ENCODE measurements at regions not wholly inside any gene's neighbourhood (a gene's known extent, or its start where the extent isn't known, plus 50 kb on each side); places are given as distances from the start of the nearest gene placed in this dataset.

DNA sequence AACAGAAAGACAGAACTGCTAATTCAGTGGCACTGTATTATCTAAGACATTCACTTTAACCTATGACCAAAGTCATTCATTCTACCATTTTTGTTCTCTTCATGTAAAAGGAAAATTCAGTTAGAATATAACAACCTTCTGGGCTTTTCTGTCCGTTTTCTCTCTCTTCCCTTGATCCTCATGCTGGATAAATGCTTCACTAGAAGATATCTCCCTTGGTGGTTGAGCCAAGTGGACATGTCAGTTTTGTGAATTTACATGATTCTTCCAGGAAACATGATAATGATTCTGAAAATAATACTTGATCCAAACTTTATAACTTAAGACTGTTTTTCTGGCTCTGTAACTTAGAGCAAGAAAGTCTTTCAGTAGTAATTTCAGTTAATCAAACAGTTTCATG, 1012.2 kb downstream of the SQOR start:
- H3K27ac ChIP-seq (ENCODE audit: insufficient read depth, low read length, poor library complexity, severe bottlenecking) = no peak overlapping the region
- no peaks in the 10 kb centered on the region for H3K4me1 ChIP-seq (ENCODE audit: control insufficient read depth, insufficient read depth, low read length, poor library complexity, severe bottlenecking)
- DNase-seq = no peak
- no peaks in the 10 kb centered on the region for H3K27me3 ChIP-seq (replicated peaks; ENCODE audit: control insufficient read depth, insufficient read depth, low read length, poor library complexity, severe bottlenecking)
- H3K4me3 ChIP-seq (ENCODE audit: insufficient read depth, low read depth, low read length, poor library complexity, severe bottlenecking) = no peak overlapping the region
- no peaks in the 10 kb centered on the region for H3K9me3 ChIP-seq (ENCODE audit: control insufficient read depth, low read length)
- H3K36me3 ChIP-seq (ENCODE audit: control insufficient read depth, insufficient read depth, low read length) = no peaks in the 10 kb centered on the region

DNA sequence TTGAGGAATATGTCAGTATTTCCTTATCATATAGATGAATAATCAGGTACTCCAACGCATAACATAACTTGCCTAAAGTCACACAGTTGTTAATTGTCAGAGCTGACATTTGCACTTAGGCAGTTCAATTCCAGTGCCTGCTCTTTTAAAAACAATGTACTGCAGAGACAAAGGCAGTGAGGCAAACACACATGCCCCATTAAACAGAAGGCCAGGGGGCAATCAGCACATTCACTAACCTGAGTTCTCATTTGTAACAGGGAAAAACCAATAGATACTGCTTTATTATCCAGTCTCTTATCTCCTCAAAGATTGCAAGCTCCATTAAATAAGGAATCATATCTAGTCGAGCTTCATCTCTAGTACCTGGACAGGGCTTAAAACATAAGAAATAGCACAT, 1017.4 kb downstream of the SQOR start:
- Histone ChIP-seq H3K9me3 (ENCODE audit: control insufficient read depth, low read length) (no peaks in the 10 kb centered on the region), H3K27ac (ENCODE audit: insufficient read depth, low read length, poor library complexity, severe bottlenecking) (no peak overlapping the region), H3K27me3 (replicated peaks; ENCODE audit: control insufficient read depth, insufficient read depth, low read length, poor library complexity, severe bottlenecking) (no peaks in the 10 kb centered on the region), H3K4me1 (ENCODE audit: control insufficient read depth, insufficient read depth, low read length, poor library complexity, severe bottlenecking) (no peaks in the 10 kb centered on the region), H3K4me3 (ENCODE audit: insufficient read depth, low read depth, low read length, poor library complexity, severe bottlenecking) (no peak overlapping the region), H3K36me3 (ENCODE audit: control insufficient read depth, insufficient read depth, low read length) (no peaks in the 10 kb centered on the region)
- no peak for DNase-seq

DNA sequence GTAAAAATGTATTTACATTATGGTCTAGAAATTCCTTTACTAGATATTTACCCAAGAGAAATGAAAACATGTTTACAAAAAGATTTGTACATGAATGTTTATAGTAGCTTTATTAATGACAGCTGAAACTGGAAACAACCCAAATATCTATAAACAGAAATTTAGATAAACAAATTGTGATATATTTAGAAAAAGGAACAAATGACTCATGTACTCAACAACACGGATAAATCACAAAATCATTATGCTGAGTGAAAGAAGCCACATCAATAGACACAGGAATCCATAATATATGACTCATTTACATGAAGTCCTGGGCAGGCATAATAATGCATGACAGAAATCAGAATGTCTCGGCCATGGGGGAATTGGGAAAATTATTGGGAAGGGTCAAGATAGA, 1020.2 kb downstream of the SQOR start:
- Histone ChIP-seq H3K27me3 (replicated peaks; ENCODE audit: control insufficient read depth, insufficient read depth, low read length, poor library complexity, severe bottlenecking) (no peaks in the 10 kb centered on the region), H3K9me3 (ENCODE audit: control insufficient read depth, low read length) (no peaks in the 10 kb centered on the region), H3K4me1 (ENCODE audit: control insufficient read depth, insufficient read depth, low read length, poor library complexity, severe bottlenecking) (no peaks in the 10 kb centered on the region), H3K4me3 (ENCODE audit: insufficient read depth, low read depth, low read length, poor library complexity, severe bottlenecking) (no peak overlapping the region), H3K27ac (ENCODE audit: insufficient read depth, low read length, poor library complexity, severe bottlenecking) (no peak overlapping the region), H3K36me3 (ENCODE audit: control insufficient read depth, insufficient read depth, low read length) (no peaks in the 10 kb centered on the region)
- no peak for DNase-seq

DNA sequence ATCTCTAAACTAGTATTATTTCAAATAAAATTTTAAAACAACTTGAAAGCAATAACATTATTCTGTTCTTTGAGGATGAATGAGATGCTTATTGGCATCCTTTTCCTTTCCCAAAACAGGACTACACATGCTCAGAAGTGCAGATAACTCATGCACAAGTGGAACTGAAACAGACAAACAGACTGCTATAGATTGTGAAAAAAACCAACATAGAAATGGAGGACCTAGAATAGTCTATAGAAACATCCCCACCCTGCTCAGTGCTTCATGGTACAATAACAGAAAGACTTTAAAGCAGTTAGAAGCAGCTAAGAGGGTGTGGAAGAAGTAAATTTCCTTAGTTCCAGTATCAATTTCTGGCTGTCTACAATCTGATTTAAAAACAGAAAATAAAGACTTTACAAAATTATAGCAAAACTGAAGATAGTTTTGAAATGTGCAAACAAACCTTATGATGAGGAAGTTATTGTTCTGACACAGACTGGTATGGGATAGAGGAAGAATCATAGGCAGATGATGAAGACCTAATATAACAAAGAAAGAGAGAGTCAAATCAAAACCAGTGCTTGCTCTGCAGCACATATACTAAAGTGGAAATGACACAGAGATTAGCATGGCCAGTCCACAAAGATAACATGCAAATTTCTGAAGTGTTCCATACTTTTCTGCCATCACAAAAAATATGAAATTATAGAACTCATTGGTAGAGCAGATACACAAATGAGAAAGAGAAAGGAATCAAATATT, 1025.4 kb downstream of the SQOR start:
- H3K4me3 ChIP-seq (ENCODE audit: insufficient read depth, low read depth, low read length, poor library complexity, severe bottlenecking) = no peak overlapping the region
- H3K27me3 ChIP-seq (replicated peaks; ENCODE audit: control insufficient read depth, insufficient read depth, low read length, poor library complexity, severe bottlenecking) = no peaks in the 10 kb centered on the region
- H3K4me1 ChIP-seq (ENCODE audit: control insufficient read depth, insufficient read depth, low read length, poor library complexity, severe bottlenecking) = no peaks in the 10 kb centered on the region

DNA sequence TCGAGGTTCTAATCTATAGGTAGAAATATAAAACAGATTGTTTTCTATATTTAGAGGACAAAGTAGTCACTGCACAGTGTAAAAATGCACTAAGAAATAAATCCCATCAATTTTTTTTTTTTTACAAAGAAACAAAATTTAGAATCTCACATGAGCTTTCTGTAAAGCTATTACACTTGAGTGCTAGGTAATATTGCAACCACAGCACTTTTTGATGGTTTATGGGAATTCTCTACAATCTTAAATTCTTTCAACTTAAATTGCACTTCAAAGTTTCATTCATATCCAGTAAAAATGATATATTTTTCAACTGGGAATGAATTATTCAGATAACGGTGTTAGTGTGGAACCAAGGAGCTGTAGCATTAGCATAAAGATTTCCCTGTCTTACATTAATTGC, 1035.4 kb downstream of the SQOR start:
- no peak overlapping the region for H3K4me3 ChIP-seq (ENCODE audit: insufficient read depth, low read depth, low read length, poor library complexity, severe bottlenecking)
- no peaks in the 10 kb centered on the region for H3K4me1 ChIP-seq (ENCODE audit: control insufficient read depth, insufficient read depth, low read length, poor library complexity, severe bottlenecking)

More for the DNA sequence above, 1025.4 kb downstream of the SQOR start:
- H3K27ac ChIP-seq (ENCODE audit: insufficient read depth, low read length, poor library complexity, severe bottlenecking) = no peak overlapping the region
- H3K36me3 ChIP-seq (ENCODE audit: control insufficient read depth, insufficient read depth, low read length) = no peaks in the 10 kb centered on the region
- no peak for DNase-seq
- H3K9me3 ChIP-seq (ENCODE audit: control insufficient read depth, low read length) = no peaks in the 10 kb centered on the region

DNA sequence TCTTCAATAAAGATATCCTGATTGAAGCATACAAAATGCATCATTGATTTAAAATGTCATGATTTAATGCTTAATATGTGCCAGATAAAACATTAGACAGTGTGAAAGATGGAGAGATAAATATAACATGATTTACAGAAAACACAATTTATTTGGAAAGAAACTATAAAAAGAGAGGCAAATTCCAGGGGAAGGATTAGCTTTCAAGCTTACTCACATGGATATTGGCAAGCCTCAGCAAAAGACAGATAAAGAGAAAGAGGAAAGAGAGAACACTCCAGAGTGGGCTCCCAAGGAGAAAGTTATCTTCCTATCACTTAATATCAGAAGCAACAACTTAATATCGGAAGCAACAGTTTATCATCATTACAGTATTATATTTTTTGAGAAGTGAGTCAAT, 1036.5 kb downstream of the SQOR start:
- DNase-seq = no peak
- Histone ChIP-seq H3K27me3 (replicated peaks; ENCODE audit: control insufficient read depth, insufficient read depth, low read length, poor library complexity, severe bottlenecking) (no peaks in the 10 kb centered on the region), H3K27ac (ENCODE audit: insufficient read depth, low read length, poor library complexity, severe bottlenecking) (no peak overlapping the region), H3K9me3 (ENCODE audit: control insufficient read depth, low read length) (no peaks in the 10 kb centered on the region), H3K4me1 (ENCODE audit: control insufficient read depth, insufficient read depth, low read length, poor library complexity, severe bottlenecking) (no peaks in the 10 kb centered on the region), H3K4me3 (ENCODE audit: insufficient read depth, low read depth, low read length, poor library complexity, severe bottlenecking) (no peak overlapping the region), H3K36me3 (ENCODE audit: control insufficient read depth, insufficient read depth, low read length) (no peaks in the 10 kb centered on the region)

More for the DNA sequence above, 1035.4 kb downstream of the SQOR start:
- DNase-seq = no peak
- H3K9me3 ChIP-seq (ENCODE audit: control insufficient read depth, low read length) = no peaks in the 10 kb centered on the region
- no peak overlapping the region for H3K27ac ChIP-seq (ENCODE audit: insufficient read depth, low read length, poor library complexity, severe bottlenecking)
- H3K36me3 ChIP-seq (ENCODE audit: control insufficient read depth, insufficient read depth, low read length) = no peaks in the 10 kb centered on the region
- H3K27me3 ChIP-seq (replicated peaks; ENCODE audit: control insufficient read depth, insufficient read depth, low read length, poor library complexity, severe bottlenecking) = no peaks in the 10 kb centered on the region

DNA sequence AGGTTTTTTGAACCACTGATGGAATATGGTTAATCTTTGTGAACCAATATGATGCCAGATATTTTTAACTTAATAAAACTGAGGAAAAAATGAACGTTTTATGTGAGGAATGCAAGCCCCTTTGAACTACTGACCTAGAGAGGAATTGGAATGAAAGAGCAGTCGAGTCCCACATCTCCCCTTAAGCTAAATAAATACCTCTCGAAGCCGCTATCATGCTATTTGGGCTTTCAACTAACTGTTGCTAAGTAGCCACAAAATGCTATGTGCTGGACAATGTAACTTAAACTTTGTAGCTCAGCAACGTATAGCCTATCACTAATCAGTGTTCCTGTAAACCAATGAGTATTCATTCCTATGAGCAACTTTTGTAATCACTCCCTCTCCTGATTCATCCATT, 1037.2 kb downstream of the SQOR start:
- H3K27me3 ChIP-seq (replicated peaks; ENCODE audit: control insufficient read depth, insufficient read depth, low read length, poor library complexity, severe bottlenecking) = no peaks in the 10 kb centered on the region
- H3K36me3 ChIP-seq (ENCODE audit: control insufficient read depth, insufficient read depth, low read length) = no peaks in the 10 kb centered on the region
- no peak overlapping the region for H3K27ac ChIP-seq (ENCODE audit: insufficient read depth, low read length, poor library complexity, severe bottlenecking)
- no peak for DNase-seq
- no peaks in the 10 kb centered on the region for H3K9me3 ChIP-seq (ENCODE audit: control insufficient read depth, low read length)
- no peak overlapping the region for H3K4me3 ChIP-seq (ENCODE audit: insufficient read depth, low read depth, low read length, poor library complexity, severe bottlenecking)
- H3K4me1 ChIP-seq (ENCODE audit: control insufficient read depth, insufficient read depth, low read length, poor library complexity, severe bottlenecking) = no peaks in the 10 kb centered on the region

DNA sequence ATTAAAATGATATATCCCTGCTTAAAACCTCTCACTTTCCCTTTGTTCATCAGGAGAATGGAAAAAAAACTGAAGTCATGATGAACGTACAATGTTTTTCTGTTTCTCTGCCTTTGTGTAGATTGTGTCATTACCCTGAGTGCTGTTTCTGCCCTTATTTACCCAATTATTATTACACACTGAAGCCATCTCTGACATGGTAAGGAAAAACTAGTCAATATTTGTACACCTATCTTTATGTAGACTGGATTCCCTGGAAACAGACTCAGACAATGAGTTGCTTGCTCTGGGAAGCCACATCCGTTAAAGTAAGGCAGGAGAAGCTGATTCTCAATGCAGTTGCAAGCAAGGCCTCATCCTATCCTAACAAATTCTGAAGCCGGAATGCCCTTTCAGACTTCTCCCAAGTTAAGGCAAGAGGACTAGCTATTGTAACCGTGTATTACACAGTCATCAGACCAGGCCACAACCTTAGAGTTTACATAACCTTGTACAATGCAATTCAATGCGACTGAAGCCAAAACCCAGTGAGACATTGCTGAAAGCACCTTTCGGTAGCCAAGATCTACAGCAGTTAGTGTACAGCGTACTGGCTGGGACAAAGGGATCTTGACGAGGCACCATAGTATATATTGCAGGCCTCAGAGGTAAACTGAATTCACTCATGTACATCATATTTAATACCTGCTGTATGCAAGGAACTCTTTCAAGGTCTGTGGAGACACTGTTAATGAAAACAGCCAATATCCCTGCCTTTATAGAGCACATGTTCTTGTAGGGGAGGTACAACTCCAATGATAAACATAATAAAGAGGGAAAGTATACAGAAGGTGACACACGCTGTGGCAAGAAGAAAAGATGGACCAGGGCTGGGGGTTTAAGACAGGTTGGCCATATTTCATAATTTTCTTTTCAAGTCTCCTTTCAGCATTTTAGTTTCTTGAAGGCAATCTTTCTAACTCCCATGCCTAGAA, 1040.8 kb upstream of the SEMA6D start:
- no peak overlapping the region for H3K27ac ChIP-seq (ENCODE audit: insufficient read depth, low read length, poor library complexity, severe bottlenecking)
- no peak overlapping the region for H3K4me3 ChIP-seq (ENCODE audit: insufficient read depth, low read depth, low read length, poor library complexity, severe bottlenecking)
- no peaks in the 10 kb centered on the region for H3K4me1 ChIP-seq (ENCODE audit: control insufficient read depth, insufficient read depth, low read length, poor library complexity, severe bottlenecking)
- DNase-seq = no peak
- H3K27me3 ChIP-seq (replicated peaks; ENCODE audit: control insufficient read depth, insufficient read depth, low read length, poor library complexity, severe bottlenecking) = no peaks in the 10 kb centered on the region
- H3K9me3 ChIP-seq (ENCODE audit: control insufficient read depth, low read length) = no peaks in the 10 kb centered on the region
- no peaks in the 10 kb centered on the region for H3K36me3 ChIP-seq (ENCODE audit: control insufficient read depth, insufficient read depth, low read length)

DNA sequence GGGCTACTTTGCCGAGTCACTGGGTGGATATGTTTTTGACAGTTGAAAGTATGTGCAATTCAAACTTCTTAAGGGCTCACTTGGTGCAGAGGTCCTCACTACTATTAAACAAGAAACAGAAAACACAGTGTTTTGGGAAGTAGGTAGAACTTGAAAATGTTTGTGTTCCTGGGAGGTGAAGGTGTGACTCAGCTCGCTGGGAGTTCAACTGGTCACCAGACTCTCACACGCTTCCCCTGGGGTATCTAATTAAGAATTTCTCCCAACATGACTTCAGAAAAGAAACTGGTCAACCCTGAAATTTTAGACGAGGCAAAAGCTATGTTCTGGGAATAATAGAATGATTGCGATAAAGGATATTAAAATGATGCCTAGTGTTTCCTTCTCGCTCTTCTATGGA, 1039.8 kb upstream of the SEMA6D start:
- no peak for DNase-seq
- no peak overlapping the region for H3K4me3 ChIP-seq (ENCODE audit: insufficient read depth, low read depth, low read length, poor library complexity, severe bottlenecking)
- no peaks in the 10 kb centered on the region for H3K27me3 ChIP-seq (replicated peaks; ENCODE audit: control insufficient read depth, insufficient read depth, low read length, poor library complexity, severe bottlenecking)
- H3K36me3 ChIP-seq (ENCODE audit: control insufficient read depth, insufficient read depth, low read length) = no peaks in the 10 kb centered on the region
- no peaks in the 10 kb centered on the region for H3K9me3 ChIP-seq (ENCODE audit: control insufficient read depth, low read length)
- H3K4me1 ChIP-seq (ENCODE audit: control insufficient read depth, insufficient read depth, low read length, poor library complexity, severe bottlenecking) = no peaks in the 10 kb centered on the region
- H3K27ac ChIP-seq (ENCODE audit: insufficient read depth, low read length, poor library complexity, severe bottlenecking) = no peak overlapping the region

DNA sequence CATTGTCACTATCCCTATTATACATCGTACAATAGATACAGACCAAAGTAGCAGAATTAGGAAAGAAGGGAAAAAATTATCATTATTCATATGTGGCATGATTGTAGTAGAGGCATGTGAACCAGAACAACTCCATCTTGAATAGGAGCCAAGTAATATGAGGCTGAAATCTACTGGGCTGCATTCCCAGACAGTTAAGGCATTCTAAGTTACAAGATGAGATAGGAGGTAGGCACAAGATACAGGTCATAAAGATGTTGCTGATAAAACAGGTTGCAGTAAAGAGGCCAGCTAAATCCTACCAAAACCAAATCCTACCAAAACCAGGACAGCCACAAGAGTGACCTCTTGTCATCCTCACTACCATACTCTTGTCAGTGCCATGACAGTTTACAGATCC, 1035.4 kb upstream of the SEMA6D start:
- Histone ChIP-seq H3K27me3 (replicated peaks; ENCODE audit: control insufficient read depth, insufficient read depth, low read length, poor library complexity, severe bottlenecking) (no peaks in the 10 kb centered on the region), H3K36me3 (ENCODE audit: control insufficient read depth, insufficient read depth, low read length) (no peaks in the 10 kb centered on the region), H3K4me3 (ENCODE audit: insufficient read depth, low read depth, low read length, poor library complexity, severe bottlenecking) (no peak overlapping the region), H3K4me1 (ENCODE audit: control insufficient read depth, insufficient read depth, low read length, poor library complexity, severe bottlenecking) (no peaks in the 10 kb centered on the region), H3K27ac (ENCODE audit: insufficient read depth, low read length, poor library complexity, severe bottlenecking) (no peak overlapping the region), H3K9me3 (ENCODE audit: control insufficient read depth, low read length) (no peaks in the 10 kb centered on the region)
- no peak for DNase-seq
